Left renal pelvis (tissue), 4 donors: ENCODE measurements at regions not wholly inside any gene's neighbourhood (a gene's known extent, or its start where the extent isn't known, plus 50 kb on each side); places are given as distances from the start of the nearest gene placed in this dataset.

Experiments
- DNase-seq, 4 donors: peaks; one replicate each; pipeline ENCODE4 v3.0.0-alpha.2; 2013; ENCODE audit warnings: low read depth in 4 of 4, low spot score in 3 of 4

DNA sequence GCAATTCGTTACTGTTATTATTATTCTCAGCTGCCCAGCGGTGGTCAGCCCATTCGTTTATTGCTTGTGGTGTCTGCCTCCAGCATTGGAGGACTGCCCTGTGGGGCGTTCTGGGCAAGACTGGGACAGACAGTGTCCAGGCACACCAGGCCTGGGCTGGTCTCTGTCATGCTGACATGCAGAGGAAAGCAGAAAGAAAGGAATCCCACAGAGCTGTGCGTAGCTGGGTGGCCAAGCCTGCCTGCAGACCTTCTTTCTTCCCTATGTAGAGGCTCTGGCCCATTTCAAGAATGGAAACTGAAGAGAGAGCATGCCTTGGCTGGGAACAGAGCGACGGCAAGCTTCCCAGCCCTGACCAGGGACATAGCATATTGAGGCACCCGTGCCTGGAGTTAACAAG lies 525.3 kb upstream of the TBX3 start:
- no peak for DNase-seq

DNA sequence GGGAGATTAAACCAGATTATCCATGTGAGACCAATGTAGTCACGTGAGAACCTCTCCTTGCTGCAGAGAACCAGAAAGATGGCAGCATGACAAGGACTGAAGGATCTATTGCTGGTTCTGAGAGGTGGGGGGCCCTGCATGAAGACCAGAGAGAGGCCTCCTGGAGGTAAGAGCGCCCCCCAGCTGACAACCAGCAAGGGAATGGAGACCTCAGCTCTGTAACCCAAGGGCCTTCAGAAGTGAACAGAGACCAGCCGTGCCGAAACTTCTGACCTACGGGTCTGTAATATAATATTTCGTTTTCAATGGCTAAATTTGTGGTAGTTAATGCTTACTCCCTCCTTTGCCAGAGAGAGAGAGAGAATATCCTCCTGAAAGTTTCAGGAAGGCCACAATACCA lies 524.1 kb upstream of the TBX3 start:
- no peak for DNase-seq

DNA sequence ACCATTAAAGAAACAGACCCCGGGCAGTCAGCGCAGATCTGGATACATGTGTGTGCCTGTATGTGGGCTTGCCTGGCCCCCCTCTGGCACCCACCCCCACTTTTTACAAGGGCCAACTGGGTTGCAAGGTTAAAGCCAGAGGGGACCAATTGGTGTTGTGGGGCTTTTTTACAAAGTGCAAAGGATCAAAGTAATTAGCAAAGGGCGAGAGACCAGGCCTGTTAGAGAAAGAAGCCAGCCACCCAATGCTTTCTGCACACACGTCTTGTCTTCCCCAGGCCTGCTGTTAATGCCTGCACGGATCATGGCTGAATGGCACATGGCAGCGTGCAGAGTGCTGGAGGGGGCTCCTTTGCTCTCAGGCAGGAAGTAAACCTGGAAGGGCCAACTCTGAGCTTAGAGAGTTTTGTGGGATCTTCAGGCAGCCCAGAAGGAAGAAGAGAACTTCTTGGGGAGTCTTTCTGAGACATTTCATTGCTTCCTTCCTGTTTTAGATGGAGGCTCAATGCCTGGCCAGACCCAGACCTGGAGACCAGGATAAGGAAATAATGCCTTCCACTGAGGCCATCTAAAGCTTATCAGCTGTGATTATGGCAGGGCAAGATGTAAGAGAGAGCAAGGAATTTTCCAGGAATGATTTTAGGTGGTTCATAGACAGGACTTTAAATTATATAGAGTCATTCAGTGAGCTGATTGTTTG lies 523.4 kb upstream of the TBX3 start:
- DNase-seq: no peak

DNA sequence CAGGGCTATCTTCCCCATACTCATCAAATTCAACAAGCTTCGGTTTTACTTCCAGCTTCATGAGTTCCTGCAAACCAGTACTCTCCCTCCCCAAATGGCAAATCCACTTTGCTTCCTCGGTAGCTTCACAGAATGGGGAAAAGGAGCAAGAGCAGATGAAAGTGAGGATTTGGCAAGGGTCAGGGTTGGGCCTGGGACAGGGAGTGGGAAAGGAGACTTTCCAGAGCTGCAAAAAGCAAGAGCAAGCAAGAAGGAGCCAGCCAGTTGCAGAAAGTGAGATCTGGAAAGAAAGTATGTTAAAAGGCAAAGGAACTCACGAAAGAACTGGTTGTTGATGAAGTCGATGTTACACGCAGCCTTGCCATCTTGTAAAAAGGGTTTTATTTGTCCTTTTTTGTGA lies 522.8 kb upstream of the TBX3 start:
- DNase-seq: no peak

DNA sequence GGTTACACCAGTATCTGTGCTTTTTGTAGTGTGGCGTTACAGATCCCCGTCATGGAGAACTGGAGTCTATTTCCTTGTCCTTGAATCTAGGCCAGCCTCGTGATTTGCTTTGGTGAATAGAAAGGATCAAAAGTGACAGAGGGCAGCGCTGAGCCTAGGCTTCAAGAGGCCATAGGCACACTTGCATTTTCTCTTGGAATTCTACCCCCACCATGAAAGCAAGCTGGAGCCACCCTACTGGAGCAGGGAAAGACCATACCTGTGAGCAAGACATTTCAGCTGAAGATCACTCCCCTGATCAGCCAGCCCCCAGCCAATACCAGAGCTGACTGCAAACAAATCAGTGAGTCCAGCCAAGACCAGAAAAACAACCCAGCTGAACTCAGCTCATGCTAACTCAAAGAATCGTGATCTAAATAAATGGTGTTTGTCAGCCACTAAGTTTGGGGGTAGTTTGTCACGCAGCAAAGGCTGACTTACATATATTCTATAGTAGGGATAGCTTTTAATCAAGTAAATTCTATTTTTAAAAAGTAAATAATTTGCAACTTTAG lies 521.9 kb upstream of the TBX3 start:
- DNase-seq: no peak

DNA sequence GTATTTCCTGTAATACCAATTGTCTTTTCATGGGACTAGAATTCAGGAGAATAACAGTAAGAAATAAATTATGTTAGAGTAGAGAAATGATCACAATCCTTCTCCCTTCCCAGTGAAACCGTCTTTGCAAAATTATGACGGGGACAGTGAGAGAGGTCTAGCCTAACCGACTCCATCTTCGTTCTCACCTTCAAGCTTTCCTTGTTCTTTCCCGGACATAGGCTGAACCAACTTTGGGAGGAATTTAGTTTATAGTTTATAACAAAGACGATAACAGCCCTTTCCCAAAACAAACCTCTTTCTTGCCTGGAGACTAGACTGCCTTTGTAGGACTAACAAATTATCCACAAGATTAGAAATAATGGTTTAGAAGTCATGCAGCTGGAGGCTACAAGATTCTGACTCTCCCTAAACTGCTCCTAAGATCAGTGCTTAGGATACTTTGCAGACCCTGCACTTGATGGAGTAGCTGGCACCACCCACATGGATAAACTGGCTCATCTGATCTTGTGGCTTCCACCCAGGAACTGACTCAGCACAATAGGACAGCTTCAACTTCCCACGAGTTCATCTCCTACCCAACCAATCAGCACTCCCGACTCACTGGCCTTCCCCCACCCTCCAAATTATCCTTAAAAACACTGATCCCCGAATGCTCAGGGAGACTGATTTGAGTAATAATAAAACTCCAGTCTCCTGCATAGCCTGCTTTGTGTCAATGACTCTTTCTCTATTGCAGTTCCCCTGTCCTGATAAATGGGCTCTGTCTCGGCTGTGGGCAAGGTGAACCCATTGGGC lies 521.2 kb upstream of the TBX3 start:
- no peak for DNase-seq

DNA sequence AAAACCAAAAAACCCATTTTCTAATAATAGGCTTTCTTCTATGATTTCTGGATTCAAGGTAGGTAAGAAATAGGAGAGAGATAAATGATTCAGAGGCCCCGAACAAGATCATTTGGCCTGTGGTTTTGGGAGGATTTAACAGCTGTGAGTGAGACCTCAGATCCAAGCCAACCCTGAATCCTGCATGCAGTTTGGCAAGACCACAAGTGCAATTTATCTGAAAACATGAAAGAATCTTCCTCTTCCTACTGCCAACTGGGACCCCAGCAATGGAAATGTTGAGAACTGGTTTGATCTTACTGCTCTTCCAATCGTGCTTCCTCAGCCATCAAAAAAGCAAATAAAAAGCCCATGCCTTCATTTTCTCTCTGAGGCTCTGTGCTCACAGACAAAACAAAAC lies 519.7 kb upstream of the TBX3 start:
- no peak for DNase-seq

DNA sequence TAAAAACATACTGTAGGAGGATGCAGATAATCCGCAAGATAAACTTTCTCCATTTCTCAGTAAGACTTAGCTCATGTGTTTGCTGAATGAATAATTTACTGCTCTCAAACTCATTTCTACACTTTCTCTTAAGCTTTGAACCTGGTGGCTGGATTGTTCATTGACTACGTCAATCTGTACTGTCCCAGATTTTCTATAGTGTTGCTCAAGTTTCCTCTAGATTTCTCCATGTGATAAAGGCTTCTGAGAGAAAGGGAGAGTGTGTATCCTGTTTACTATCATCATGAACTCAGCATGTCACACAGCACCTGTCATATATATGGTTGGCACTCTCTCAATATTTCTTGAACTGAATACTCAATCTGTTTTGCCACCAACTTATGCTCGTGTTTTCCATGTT lies 518.0 kb upstream of the TBX3 start:
- no peak for DNase-seq

DNA sequence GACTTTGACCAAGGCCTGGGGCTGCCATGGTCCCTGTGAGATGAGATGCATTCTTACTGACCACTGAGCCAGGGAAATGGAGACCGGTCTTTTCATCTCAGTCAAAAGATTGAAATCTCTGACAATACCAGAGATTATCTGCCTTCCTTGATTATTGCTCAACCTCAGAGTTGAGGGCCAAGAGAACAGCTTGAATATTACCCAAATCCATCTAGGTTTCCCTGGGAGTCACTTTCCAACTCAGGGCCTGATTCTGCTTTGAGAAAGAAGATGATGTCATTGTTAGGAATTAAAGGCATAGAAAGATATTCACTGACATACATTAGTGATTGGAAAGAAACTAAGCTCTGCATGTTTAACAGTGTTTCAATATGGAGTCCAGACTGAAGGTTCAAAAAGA lies 515.9 kb upstream of the TBX3 start:
- DNase-seq: no peak

DNA sequence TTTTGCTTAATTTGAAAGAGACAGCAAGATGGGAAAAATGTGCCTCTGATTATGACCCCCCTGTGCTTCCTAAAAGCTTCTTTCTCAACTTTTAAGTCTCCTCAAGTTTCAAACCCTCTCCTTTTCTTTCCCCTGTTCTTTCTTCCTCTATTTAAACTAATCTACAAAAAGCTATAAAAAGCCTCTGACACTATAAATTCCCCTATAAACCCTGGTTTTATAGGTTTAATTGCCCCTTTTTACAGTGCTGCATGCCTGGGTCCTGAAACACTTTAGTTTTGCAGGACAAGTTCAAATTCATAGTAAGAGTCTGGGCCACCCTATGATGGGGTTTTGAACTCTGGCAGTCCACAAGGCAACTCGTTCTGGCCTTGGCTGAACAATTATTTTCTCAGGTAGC lies 510.9 kb upstream of the TBX3 start:
- no peak for DNase-seq

DNA sequence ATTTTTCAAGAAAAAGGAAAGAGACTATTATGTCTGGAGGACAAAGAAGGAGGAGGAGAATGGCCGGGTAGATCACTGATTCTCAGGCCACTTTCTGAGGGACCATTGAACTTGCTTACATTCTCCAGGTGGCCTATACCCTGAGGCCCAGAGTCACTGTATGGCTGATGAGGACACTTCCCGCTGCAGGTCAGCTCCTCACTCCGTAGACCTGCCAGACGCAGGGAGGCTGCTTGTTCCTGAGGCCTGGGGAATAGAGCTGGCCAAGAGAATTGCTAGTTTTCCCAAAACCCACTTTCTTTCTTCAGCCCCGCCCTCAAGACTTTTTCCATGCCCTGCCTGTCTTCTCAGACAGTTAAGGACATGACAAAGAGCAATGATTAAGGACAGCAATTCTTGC lies 510.5 kb upstream of the TBX3 start:
- no peak for DNase-seq

DNA sequence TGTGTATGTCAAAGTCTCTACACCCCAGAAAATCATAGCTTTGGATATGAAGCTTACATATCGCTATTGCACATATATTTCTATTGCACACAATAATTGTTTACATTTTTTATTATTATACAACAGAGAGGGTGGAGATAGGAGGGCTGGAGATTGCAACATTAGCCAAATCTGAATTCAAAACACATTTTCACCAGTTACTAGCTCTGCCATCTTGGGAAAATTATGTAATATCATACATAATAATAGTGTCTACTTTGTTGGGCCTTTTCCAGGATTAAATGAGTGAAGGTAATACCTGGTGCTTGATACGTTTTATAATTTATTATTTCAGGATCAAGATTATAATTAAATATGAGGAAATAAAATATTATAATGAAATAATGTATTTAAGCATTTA lies 507.4 kb upstream of the TBX3 start:
- DNase-seq: no peak

DNA sequence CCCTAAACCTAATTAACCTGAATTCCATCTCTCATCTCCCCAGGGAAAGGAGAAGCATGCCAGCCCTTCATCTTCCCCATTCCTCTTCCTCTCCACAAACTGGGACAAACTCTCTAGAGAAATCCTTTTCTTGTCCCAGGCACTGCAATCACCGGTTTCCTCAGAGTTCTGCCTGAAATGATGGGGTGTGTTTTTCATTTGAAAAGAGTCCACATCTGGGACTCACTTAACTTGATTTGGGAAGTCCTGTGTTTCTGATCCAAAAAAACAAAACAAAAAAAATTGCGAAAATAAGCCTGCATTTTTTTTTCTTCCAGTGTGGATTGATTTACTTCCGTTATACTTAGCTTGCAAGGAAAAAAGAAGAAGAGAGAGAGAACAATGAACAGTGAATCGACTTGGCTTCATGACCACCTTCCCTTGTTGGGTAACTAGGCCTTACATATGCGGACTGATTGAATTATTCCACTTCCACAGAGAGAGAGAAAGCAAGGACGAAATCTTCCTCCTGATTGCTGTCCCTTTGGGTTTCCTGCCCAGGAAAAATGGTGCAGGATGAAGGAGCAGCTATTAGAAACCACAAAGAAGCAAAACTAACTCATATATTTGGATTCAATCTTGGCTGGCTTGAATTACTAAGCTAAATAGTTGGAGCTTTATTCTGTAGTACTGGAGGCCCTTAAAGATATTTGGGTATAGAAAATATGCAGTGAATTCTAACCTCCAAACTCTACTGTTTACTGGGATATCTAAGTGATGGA lies 506.2 kb upstream of the TBX3 start:
- no peak for DNase-seq

DNA sequence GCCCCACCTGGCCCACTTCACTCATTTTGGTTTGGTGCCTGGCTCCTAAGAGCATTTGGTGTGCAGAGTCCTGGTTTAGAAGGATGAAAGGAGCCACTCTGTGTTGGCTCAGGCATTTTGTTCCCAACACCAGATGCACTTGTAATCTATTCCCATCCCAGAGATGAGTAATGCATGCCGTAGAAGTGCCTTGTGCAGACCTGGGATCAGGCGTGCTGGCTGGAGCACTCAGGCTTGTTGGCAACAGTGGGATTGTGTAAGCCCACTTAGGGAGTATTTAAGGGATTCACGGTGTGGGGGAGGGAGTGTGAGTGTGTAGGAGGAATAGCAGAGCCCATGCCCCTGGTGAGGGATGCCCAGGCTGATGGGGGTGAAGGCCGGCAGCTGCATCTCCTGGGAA lies 501.5 kb upstream of the TBX3 start:
- no peak for DNase-seq

DNA sequence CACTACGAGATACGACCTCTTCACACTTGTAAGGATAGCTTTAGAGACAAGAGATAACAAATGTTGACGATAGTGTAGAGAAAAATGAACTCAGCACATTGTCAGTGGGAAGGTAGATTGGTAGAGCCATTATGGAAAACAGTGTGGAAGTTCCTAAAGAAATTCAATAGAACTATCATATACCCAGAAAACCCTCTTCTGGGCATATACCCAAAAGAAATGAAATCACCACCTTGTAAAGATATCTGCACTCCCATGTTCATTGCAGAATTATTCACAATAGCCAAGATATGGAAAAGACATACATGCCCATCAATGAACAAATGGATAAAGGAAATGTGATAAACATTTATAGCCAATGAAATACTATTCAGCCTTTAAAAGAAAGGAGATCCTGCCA lies 499.8 kb upstream of the TBX3 start:
- DNase-seq: no peak

DNA sequence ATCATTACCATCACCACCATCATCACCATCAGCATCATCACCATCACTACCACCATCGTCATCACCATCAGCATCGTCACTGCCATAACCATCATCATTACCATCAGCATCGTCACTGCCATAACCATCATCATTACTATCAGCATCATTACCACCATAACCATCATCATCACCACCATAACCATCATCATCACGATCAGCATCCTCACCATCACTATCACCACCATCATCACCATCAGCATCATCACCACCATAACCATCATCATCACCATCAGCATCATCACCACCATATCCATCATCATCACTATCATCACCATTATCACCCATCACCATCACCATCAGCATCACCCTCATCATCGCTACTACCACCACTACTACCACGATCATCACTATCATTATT lies 493.9 kb upstream of the TBX3 start:
- DNase-seq: no peak

DNA sequence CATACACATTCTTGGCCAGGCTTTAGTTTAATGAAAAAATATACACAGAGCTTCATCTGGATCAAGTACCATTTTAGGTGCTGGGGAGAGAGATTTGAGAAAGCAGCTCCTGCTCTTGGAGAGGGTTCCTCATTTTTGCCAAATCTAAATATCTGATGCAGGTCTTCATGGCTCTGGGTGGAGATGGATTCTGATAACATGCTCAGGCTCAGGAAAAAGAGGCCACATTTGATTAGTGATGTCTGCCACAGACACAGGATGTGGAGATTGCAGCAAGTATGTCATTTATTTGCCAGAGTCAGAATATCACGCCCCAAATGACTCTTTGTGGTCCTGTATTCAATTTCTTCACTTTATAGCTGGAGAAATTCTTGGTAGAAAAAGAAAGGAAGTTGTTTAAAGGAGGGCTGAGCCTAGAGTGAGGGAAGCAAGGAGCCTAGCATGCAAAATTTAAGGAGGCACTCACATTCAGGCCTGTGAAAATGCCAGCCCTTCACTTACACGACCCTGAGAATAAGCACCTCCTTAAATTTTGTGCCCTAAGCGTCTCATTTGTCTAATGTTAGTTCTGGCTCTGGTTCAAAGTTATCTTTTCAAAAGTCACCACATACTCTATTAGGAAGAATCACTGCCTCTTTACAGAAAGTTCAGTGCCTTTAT lies 492.9 kb upstream of the TBX3 start:
- DNase-seq: no peak

DNA sequence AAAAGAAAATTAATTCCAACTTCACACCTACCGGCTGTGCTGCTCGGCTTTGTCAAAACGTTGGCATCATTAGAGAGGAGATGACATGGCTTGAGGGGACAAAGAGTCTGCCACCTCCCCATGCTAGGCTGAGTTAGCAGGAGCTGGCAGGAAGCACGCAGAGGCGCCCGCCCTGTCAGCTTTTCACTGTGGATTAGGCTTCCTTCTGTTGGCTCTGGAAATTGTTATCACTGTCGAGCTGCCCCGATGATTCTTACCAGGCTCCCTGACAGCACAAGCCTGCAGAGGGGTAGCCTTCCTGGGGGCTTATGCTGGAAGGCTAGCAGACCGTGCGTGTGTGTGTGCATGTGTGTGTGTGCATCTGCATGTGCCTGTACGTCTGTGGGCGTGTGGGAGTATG lies 490.9 kb upstream of the TBX3 start:
- DNase-seq: no peak

DNA sequence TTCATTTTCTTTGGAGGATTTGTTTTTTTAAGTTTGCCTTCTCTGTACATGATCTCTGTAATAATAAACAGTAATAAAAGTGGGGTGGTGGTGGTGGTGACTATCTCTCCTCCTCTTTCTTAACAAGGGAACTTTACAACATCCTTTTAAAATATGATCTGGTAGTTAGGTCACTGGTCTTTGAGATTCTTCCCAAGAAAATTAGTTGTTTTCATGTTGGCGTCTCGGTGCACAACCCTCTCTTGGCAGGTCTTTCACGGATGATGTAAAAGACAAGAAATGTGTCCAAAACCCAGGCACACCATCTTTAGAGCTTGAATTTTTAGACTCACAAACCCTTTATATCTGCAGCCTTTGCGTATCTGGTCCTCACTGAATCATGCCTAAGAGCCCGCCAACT lies 488.5 kb upstream of the TBX3 start:
- no peak for DNase-seq

DNA sequence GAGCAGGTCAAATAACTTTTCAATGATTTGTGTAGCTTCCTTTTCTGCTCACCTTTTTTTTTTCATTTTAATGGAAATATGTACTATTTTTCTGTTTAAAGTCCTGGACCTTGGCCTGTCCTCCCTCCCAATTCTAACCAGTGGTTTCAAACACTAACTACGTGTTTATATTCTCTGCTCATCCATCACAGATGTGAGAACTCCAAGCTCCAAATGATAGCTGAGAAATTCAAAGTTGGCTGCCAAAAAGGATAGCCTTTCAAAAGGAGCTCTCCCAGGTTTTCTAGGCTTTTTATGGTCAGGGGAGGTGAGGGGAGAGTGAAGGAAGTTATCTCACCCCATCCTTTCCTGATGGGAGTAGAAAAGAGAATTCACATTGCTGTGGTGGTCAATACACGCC lies 486.0 kb upstream of the TBX3 start:
- DNase-seq: no peak

DNA sequence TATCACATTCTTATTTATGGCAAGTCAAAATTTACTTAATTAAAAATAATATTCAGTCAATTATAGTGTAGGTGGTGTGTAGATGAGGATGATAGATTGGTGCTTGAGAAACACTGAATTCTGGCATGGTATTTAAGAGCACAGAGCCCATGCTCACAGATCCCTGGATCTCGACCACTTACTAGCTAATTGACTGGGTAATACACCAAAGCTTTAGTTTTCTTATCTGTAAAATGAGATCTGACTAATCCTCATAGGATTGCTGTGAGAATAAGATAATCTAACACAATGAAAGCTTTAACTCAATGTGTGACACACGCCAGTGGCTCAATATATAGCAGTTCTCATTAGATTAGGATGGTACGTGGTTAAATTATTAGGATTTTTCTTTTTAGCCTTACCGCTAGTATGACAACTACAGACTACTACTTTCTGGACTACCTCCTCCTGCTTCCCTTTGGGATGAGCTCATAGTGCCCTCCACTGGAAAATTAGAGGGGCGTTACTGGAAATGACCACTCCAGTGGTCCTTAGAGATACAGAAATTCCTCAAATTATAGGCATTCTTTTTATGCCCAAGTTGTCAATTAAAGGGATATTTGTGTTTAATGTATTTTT lies 482.8 kb upstream of the TBX3 start:
- DNase-seq: no peak
